Fibroblast of lung (primary cell): ENCODE measurements at regions not wholly inside any gene's neighbourhood (a gene's known extent, or its start where the extent isn't known, plus 50 kb on each side); places are given as distances from the start of the nearest gene placed in this dataset.

ENCODE experiments used
- DNase-seq, 2 donors: peaks; one replicate each; pipeline versions ENCODE4 v3.0.0 to v3.0.0-alpha.2; 2010; ENCODE audit warnings: low read depth in 2 of 2
- H2AFZ ChIP-seq: 2 replicates; pipeline ENCODE4 v1.5.1; 2012; ENCODE audit warnings: low read length, control low read depth, inconsistent platforms
- H3K27ac ChIP-seq: 2 replicates; pipeline ENCODE4 v1.5.1; 2011; ENCODE audit warnings: low read length, control low read depth; ENCODE audit not compliant: insufficient read depth
- H3K27me3 ChIP-seq: 2 replicates; pipeline ENCODE4 v1.5.1; 2011; ENCODE audit warnings: mild to moderate bottlenecking, low read length; ENCODE audit not compliant: control insufficient read depth, insufficient read depth
- H3K36me3 ChIP-seq: 2 replicates; pipeline ENCODE4 v1.5.1; 2011; ENCODE audit warnings: low read length; ENCODE audit not compliant: control insufficient read depth, insufficient read depth
- H3K4me1 ChIP-seq: 2 replicates; pipeline ENCODE4 v1.5.1; 2011; ENCODE audit warnings: low read length; ENCODE audit not compliant: control insufficient read depth, insufficient read depth; ENCODE audit errors: extremely low read depth
- H3K4me2 ChIP-seq: 2 replicates; pipeline ENCODE4 v1.5.1; 2011; ENCODE audit warnings: low read length, control low read depth; ENCODE audit not compliant: insufficient read depth; ENCODE audit errors: extremely low read depth
- H3K4me3 ChIP-seq, 4 experiments: fragments of 200-600 bp in 1 of 4; sonication (generic) in 1 of 4; replicated peaks in 1 of 4; 2 replicates each; pipeline ENCODE4 v1.5.1; 2011 to 2016; ENCODE audit warnings: low read length in 4 of 4, low read depth in 3 of 4, mild to moderate bottlenecking in 3 of 4, control low read depth in 2 of 4, inconsistent platforms in 1 of 4, mixed read lengths in 1 of 4; ENCODE audit not compliant: insufficient read depth in 1 of 4; ENCODE audit errors: control extremely low read depth in 1 of 4
- H3K79me2 ChIP-seq: 2 replicates; pipeline ENCODE4 v1.5.1; 2012; ENCODE audit warnings: mild to moderate bottlenecking, low read length, inconsistent platforms; ENCODE audit not compliant: control insufficient read depth, insufficient read depth
- H3K9ac ChIP-seq: 2 replicates; pipeline ENCODE4 v1.5.1; 2011; ENCODE audit warnings: mild to moderate bottlenecking, low read length, control low read depth; ENCODE audit not compliant: insufficient read depth
- H3K9me3 ChIP-seq: 2 replicates; pipeline ENCODE4 v1.5.1; 2012; ENCODE audit warnings: low read depth, low read length; ENCODE audit not compliant: control insufficient read depth, insufficient read depth
- H4K20me1 ChIP-seq: 2 replicates; pipeline ENCODE4 v1.5.1; 2011; ENCODE audit warnings: low read length; ENCODE audit not compliant: control insufficient read depth, insufficient read depth; ENCODE audit errors: extremely low read depth
- CTCF ChIP-seq, 2 donors: IDR thresholded peaks in 1 of 2; conservative IDR thresholded peaks in 1 of 2; 1 replicate in 1 of 2; 2 replicates in 1 of 2; pipeline ENCODE4 v1.5.1; 2011 to 2012; ENCODE audit warnings: low read length in 2 of 2, control low read depth in 1 of 2, inconsistent platforms in 1 of 2, low read depth in 1 of 2, mild to moderate bottlenecking in 1 of 2
- EZH2 ChIP-seq: IDR thresholded peaks from 2 replicates; pipeline ENCODE4 v1.5.1; 2012; ENCODE audit warnings: low read length, control low read depth, mild to moderate bottlenecking; ENCODE audit errors: missing control alignments

GRCh38 chr5:167903243-167903642 is 388.2 kb upstream of the WWC1 start:
- H4K20me1 ChIP-seq = no peaks in the 10 kb centered on the region
- no peaks in the 10 kb centered on the region for H3K27me3 ChIP-seq
- no peak overlapping the region for H3K4me3 ChIP-seq
- no peak for DNase-seq
- no peaks in the 10 kb centered on the region for H3K36me3 ChIP-seq
- TF ChIP-seq CTCF (conservative IDR thresholded peaks at IDR 0.05 in 1 of 2, IDR thresholded peaks at IDR 0.05 in 1 of 2; ENCODE audit: low read depth in 1 of 2, low read length in 2 of 2) (no peak), EZH2 (no peak)
- no peaks in the 10 kb centered on the region for H3K79me2 ChIP-seq
- no peaks in the 10 kb centered on the region for H3K9me3 ChIP-seq
- H3K9ac ChIP-seq = no peak overlapping the region
- H3K4me1 ChIP-seq = no peaks in the 10 kb centered on the region
- no peak overlapping the region for H3K4me2 ChIP-seq
- H3K27ac ChIP-seq = no peak overlapping the region
- H2AFZ ChIP-seq = no peak overlapping the region

GRCh38 chr5:167903659-167904058 is 387.8 kb upstream of the WWC1 start:
- Histone ChIP-seq H3K4me3 (no peak overlapping the region), H3K79me2 (no peaks in the 10 kb centered on the region), H3K4me2 (no peak overlapping the region), H4K20me1 (no peaks in the 10 kb centered on the region), H2AFZ (no peak overlapping the region), H3K4me1 (no peaks in the 10 kb centered on the region), H3K9me3 (no peaks in the 10 kb centered on the region), H3K9ac (no peak overlapping the region), H3K27ac (no peak overlapping the region), H3K27me3 (no peaks in the 10 kb centered on the region), H3K36me3 (no peaks in the 10 kb centered on the region)
- peak in 1 of 2 donors; percentile 50 for DNase-seq
- TF ChIP-seq CTCF (conservative IDR thresholded peaks at IDR 0.05 in 1 of 2, IDR thresholded peaks at IDR 0.05 in 1 of 2; ENCODE audit: low read depth in 1 of 2, low read length in 2 of 2) (no peak), EZH2 (no peak)

GRCh38 chr5:167905919-167906853 is 385.3 kb upstream of the WWC1 start:
- H3K27ac ChIP-seq = no peak overlapping the region
- H3K4me2 ChIP-seq = no peak overlapping the region
- H3K36me3 ChIP-seq = no peaks in the 10 kb centered on the region
- H3K79me2 ChIP-seq = no peaks in the 10 kb centered on the region
- TF ChIP-seq EZH2 = no peak
- no peak for TF ChIP-seq CTCF (conservative IDR thresholded peaks at IDR 0.05 in 1 of 2, IDR thresholded peaks at IDR 0.05 in 1 of 2; ENCODE audit: low read depth in 1 of 2, low read length in 2 of 2)
- H3K4me3 ChIP-seq = no peak overlapping the region
- H3K9me3 ChIP-seq = no peaks in the 10 kb centered on the region
- H2AFZ ChIP-seq = no peak overlapping the region
- H3K4me1 ChIP-seq = no peaks in the 10 kb centered on the region
- no peaks in the 10 kb centered on the region for H4K20me1 ChIP-seq
- no peak for DNase-seq
- H3K27me3 ChIP-seq = no peaks in the 10 kb centered on the region
- H3K9ac ChIP-seq = no peak overlapping the region
